ENCODE measurements at regions not wholly inside any gene's neighbourhood (a gene's known extent, or its start where the extent isn't known, plus 50 kb on each side); places are given as distances from the start of the nearest gene placed in this dataset.

GRCh38 chr5:125044491-125045282, 298.2 kb upstream of the ZNF608 start:
- Mint-ChIP-seq H3K27ac (peak overlapping the region; percentile 71), H3K4me3 (peak overlapping the region; percentile 16), H3K36me3 (no peaks in the 10 kb centered on the region), H3K9me3 (peaks cover 11% of the 10 kb centered on the region), H3K4me1 (peaks cover 47% of the 10 kb centered on the region), H3K27me3 (ENCODE audit: insufficient read depth, low read depth) (peaks cover 2% of the 10 kb centered on the region)
- no peak for DNase-seq (ENCODE audit: low spot score)
- Histone ChIP-seq H3K36me3 (no peaks in the 10 kb centered on the region), H3K4me3 (no peak overlapping the region), H3K9ac (no peak overlapping the region), H3K27me3 (no peaks in the 10 kb centered on the region), H2AFZ (replicated peaks) (peak overlapping the region; percentile 8), H3K9me3 (ENCODE audit: low read depth) (no peaks in the 10 kb centered on the region), H3K4me1 (peaks cover 14% of the 10 kb centered on the region), H3K79me2 (ENCODE audit: low read depth) (no peaks in the 10 kb centered on the region), H3F3A (ENCODE audit: low read depth) (no peaks in the 10 kb centered on the region), H3K4me2 (no peak overlapping the region), H3K27ac (no peak overlapping the region), H4K20me1 (ENCODE audit: low read depth) (no peaks in the 10 kb centered on the region)
- TF ChIP-seq CTCF (IDR thresholded peaks at IDR 0.05) (no peak), EZH2phosphoT487 (IDR thresholded peaks at IDR 0.05) (no peak), EZH2 (IDR thresholded peaks at IDR 0.05) (no peak)

- TF ChIP-seq EZH2phosphoT487 (IDR thresholded peaks at IDR 0.05) = no peak
- no peak for TF ChIP-seq CTCF (IDR thresholded peaks at IDR 0.05)
- TF ChIP-seq EZH2 (IDR thresholded peaks at IDR 0.05) = no peak
Observed at GRCh38 chr5:125045646-125046045, 299.2 kb upstream of the ZNF608 start.

GRCh38 chr5:125046838-125047237, 300.4 kb upstream of the ZNF608 start:
- Histone ChIP-seq H2AFZ (replicated peaks) (no peak overlapping the region), H3K27me3 (no peaks in the 10 kb centered on the region)

More at GRCh38 chr5:125045646-125046045, 299.2 kb upstream of the ZNF608 start:
- Histone ChIP-seq H3K4me3 (no peak overlapping the region), H4K20me1 (ENCODE audit: low read depth) (no peaks in the 10 kb centered on the region), H3K4me2 (no peak overlapping the region), H3K9ac (no peak overlapping the region), H3F3A (ENCODE audit: low read depth) (no peaks in the 10 kb centered on the region), H3K27me3 (no peaks in the 10 kb centered on the region), H3K4me1 (peaks cover 14% of the 10 kb centered on the region), H3K9me3 (ENCODE audit: low read depth) (no peaks in the 10 kb centered on the region), H3K79me2 (ENCODE audit: low read depth) (no peaks in the 10 kb centered on the region), H3K36me3 (no peaks in the 10 kb centered on the region), H3K27ac (no peak overlapping the region), H2AFZ (replicated peaks) (no peak overlapping the region)
- peaks cover 16% of the 10 kb centered on the region for H3K9me3 Mint-ChIP-seq
- H3K4me1 Mint-ChIP-seq = peaks cover 47% of the 10 kb centered on the region
- DNase-seq (ENCODE audit: low spot score) = no peak
- peaks cover 2% of the 10 kb centered on the region for H3K27me3 Mint-ChIP-seq (ENCODE audit: insufficient read depth, low read depth)
- no peak overlapping the region for H3K27ac Mint-ChIP-seq
- no peaks in the 10 kb centered on the region for H3K36me3 Mint-ChIP-seq
- no peak overlapping the region for H3K4me3 Mint-ChIP-seq

More at GRCh38 chr5:125046838-125047237, 300.4 kb upstream of the ZNF608 start:
- Mint-ChIP-seq H3K4me1 (peaks cover 42% of the 10 kb centered on the region), H3K27ac (no peak overlapping the region), H3K27me3 (ENCODE audit: insufficient read depth, low read depth) (peaks cover 2% of the 10 kb centered on the region), H3K9me3 (peaks cover 19% of the 10 kb centered on the region), H3K4me3 (no peak overlapping the region), H3K36me3 (peaks cover 2% of the 10 kb centered on the region)
- H3K36me3 ChIP-seq = no peaks in the 10 kb centered on the region
- no peak overlapping the region for H3K27ac ChIP-seq
- H3K4me1 ChIP-seq = peaks cover 10% of the 10 kb centered on the region
- H3K9me3 ChIP-seq (ENCODE audit: low read depth) = no peaks in the 10 kb centered on the region
- no peak overlapping the region for H3K4me2 ChIP-seq
- no peaks in the 10 kb centered on the region for H3K79me2 ChIP-seq (ENCODE audit: low read depth)
- DNase-seq (ENCODE audit: low spot score) = no peak
- no peak overlapping the region for H3K4me3 ChIP-seq
- no peak overlapping the region for H3K9ac ChIP-seq
- no peaks in the 10 kb centered on the region for H3F3A ChIP-seq (ENCODE audit: low read depth)
- no peaks in the 10 kb centered on the region for H4K20me1 ChIP-seq (ENCODE audit: low read depth)
- TF ChIP-seq EZH2 (IDR thresholded peaks at IDR 0.05) (no peak), EZH2phosphoT487 (IDR thresholded peaks at IDR 0.05) (no peak), CTCF (IDR thresholded peaks at IDR 0.05) (no peak)
